HG02884 (cell line): ENCODE measurements at regions not wholly inside any gene's neighbourhood (a gene's known extent, or its start where the extent isn't known, plus 50 kb on each side); places are given as distances from the start of the nearest gene placed in this dataset.

ENCODE experiments used
- ATAC-seq: cut with Tn5 transposase; IDR thresholded peaks from one replicate; pipeline ENCODE4 v1.9.1; 2021; ENCODE audit warnings: mild to moderate bottlenecking, moderate library complexity; ENCODE audit not compliant: unreplicated experiment

DNA sequence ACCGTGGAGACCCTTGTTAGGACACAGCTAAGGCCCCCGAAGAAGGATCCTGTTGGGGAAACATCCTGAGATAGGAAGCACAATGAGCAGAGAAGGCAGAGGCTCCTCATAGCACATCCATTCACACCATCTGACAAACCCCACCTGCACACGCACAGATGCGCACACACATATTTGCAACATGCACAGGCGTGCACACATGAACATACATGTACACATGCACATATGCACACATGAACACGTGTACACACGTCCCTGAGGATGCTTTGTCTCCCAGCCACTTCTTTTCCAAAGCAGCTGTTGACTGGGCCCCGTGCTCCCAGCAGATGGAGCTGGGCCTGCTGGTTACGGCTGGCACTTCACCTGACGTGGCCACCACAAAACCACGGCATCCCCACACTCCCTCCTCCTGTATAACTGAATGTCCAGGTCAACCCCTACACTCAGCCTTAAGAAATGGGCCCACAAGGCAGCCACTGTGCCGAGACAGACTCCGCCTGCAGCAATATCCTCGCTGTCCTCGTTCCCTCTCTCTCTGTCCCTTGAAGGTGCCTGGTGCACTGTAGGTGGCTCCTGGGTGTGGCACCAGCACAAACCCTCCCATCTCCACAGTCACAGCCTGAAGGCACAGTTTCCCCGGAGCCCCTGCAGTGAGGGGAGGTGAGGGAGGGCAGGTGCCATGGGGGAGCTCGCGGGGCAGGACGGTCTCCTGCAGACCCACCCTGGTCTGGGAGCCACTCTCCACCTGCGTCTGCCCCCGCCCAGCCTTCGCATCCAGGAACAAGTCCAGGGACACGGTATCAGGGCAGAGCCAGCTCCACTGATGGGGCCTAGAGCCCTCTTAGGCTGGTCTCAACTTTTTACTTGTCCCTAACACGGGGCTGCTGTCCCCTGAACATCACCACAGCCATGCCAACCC, 183.0 kb downstream of the RBFOX3 start:
- no peak for ATAC-seq

GRCh38 chr17:79425686-79426085, 185.2 kb downstream of the RBFOX3 start:
- no peak for ATAC-seq

DNA sequence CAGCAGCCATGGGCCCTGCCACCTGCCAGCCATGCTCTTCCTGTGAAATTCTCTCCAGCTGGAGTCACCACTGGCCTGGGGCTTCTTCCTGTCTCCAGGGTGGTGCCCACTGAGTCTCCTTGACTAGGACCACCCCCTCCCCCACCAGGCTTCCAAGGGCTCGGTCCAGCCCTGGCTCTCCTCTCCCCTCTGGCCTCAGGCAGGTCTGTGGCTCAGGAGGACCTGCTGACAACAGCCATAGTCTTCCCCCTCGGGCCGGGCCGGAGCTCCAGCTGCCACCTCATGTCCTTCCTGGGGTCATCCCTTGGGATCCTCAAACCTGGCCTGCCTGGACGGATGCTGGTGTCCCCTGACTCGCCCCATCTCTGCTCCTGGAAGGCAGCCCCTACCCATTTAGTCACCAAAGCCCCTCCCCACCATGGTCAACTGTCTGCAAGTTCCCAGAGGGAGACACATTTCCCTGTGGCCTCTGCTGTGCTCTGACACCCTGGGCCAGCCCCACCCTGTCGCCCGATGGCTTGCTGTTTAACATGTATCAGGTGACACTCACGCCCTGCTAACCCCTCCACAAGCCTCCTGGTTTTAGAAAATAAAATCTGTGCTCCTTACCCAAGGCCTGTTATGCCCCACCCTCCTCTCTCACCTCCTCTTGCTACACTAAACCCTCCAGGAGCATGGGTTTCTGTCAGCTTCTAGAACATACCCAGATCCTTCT, 186.2 kb downstream of the RBFOX3 start:
- ATAC-seq, result no peak

DNA sequence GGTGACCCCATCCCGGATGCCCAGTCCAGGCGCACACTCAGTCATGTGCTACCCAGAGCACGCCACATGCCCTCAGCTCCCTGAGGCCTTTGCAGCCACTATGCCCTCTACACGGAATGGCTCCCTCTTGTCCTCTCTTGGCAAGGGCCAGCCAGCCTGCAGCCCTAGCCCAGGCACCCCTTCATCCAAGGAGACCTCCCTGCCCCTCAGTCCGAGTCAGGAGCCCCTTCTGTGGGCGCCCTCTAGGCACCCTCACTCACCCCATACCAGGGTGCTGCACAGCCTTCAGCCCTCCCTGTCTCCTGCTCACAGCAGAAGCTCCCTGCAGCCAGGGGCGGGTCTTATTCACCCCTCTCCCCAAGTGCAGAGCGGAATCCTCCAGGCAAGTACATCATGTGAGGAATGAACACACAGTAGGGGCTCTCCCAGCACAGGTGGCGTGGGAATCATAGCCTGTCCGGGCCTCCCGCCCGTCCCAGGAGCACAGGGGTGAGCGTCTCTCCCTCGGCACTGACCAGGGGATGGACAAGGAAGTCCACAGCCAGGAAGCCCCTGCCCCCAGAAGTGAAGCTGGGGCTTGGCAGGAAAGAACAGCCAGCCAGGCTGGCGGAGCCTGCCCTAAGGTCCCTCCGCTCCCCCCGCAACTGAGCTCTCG, 186.9 kb downstream of the RBFOX3 start:
- no peak for ATAC-seq

- no peak for ATAC-seq
Measured at GRCh38 chr17:79422236-79422635, 188.6 kb downstream of the RBFOX3 start.

DNA sequence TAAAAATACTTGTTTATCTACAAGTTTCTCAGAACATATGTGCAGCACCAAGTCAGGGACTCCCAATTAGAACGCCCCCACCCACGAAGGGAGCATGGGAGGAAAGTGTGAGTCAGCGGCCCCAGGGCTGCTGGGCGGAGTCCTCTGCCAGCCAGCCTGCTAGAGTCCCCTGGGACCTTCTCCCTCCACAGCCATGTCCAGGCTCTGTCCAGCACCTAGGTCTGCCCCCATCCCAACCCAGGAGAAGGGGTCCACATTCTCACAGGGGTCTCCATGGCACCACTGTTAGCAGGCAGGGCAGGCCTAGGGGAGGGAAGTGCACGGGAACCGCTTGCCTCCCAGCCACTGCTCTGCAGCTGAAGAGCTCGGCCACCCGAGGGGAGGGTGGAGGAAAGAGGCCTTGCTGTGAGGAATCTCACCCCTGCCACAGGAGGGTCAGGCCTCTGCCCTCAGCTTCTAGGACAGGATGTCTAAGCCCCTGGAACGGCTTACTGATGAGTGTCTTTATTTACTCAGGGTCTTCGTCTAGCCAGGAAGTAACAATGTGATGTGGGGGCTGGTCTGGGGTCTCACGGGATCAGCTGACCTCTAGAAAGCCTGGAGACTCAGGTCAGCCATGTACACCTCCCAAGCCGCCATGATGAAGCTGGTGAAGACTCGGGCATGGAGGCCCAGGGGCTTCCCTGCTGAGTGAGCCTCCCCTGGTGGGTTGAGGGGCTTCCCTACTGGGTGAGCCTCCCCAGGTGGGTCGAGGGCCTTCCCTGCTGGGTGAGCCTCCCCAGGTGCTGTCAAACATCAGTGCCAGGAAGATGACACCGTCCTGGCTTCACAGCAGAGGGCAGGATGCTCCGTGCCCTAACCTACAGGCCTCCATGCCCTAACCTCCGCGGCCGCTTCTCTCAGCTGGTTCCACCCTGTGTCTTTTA, 190.3 kb downstream of the RBFOX3 start:
- no peak for ATAC-seq

- no peak for ATAC-seq
Measured at GRCh38 chr17:79417476-79417988, 193.3 kb downstream of the RBFOX3 start.

DNA sequence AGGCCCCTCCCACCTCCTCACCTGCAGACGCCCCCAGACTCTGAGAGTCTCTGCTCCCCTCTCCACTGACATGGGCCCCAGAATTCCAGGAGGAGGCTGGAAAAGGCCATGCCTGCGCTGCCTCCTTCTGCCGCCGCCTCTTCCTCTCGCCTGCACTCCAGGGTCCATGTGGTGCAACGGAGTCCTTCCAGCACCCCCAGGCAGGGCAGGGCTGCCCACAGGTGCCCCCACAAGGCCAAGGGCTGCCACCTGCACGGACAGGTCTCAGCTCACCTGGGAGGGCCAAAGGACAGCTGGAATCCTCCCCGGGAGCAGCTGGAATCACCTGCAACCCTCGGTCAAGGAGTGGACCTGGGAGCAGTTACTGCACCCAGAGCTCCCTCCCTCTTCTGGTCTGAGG, 194.9 kb downstream of the RBFOX3 start:
- no peak for ATAC-seq

- ATAC-seq, result no peak
Measured at GRCh38 chr17:79415365-79415764, 195.5 kb downstream of the RBFOX3 start.

- no peak for ATAC-seq
Measured at GRCh38 chr17:79414793-79415211, 196.0 kb downstream of the RBFOX3 start.

GRCh38 chr17:79414063-79414792, 196.6 kb downstream of the RBFOX3 start:
- no peak for ATAC-seq

- no peak for ATAC-seq
Measured at GRCh38 chr17:79413611-79414010, 197.2 kb downstream of the RBFOX3 start.

DNA sequence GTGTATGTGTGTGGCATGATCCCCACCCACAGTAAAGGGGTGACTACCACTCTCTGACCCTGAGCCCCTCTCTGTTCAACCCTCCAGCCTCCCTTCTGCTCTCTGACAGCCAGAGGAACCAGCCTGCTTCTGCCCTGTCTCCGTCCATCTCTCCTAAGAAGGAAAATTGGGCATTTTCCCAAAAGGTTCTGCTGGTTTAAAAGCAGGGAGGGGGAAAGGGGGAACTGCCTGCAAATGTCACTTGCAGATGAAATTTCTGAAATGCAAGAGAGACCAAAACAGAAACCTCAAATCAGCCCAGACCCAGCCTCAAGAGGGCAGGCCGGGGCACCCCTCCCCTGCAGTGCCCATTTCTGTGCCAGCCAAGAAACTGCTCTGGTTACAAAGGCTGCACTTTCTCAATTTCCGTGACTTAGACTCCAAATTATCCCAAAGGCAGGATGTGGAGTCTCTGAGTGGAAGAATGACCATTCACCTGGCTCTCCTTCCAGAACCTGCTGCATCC, 197.9 kb downstream of the RBFOX3 start:
- no peak for ATAC-seq

DNA sequence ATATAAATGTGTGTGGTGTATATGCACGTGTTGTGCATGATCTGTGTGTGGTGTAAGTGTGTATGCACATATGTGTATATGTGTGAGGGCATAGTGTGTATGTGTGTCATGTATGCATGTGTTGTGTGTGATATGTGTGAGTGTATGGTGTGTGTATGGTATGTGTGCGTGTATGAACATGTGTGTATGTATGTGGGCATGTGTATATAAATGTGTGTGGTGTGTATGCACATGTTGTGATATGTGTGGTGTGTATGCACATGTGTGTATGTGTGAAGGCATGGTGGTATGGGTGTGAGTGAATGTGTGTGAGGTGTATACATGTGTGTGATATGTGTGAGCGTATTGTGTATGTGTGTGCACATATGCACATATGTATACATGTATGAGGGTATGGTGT, 198.7 kb downstream of the RBFOX3 start:
- ATAC-seq, result no peak

DNA sequence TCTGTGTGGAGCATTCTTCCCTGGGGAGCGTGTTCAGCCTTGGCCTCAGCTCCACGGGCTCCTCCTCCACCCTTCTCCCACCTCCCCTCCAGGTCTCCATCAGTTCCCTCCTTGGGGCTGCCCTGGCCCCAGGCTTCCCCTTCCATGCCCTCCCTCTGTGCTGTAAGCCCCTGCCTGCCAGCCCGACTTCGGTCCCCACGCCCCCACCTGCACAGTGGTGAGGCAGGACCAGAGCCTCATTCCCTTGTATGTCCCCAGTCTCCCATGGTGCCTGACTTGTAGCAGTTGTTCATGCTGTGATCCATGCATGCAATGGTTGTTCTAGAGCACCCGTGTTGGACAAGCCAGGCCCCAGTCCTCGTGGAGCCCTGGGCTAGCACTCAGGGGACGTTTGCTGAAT, 199.4 kb downstream of the RBFOX3 start:
- no peak for ATAC-seq

- ATAC-seq, result no peak
Measured at GRCh38 chr17:79410681-79411080, 200.2 kb downstream of the RBFOX3 start.

DNA sequence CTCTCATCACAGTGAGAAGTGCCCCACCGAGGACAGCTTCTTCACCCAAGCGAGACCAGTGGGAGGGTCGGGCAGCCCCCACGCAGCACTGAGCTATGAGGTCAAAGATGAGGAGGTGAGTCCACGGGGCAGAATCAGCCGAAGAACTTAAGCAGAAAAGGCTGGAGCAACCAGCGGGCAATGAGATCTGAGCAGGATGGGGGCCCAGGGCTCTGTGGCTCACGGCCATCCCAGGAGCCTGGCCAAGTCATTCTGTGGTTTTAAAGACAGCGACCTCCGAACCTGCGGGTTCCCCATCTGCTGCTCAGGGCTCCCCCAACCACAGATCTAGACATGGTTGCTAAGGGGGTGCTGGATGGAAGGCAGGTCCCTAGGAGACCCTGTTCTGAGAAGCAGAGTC, 202.6 kb downstream of the RBFOX3 start:
- ATAC-seq, result no peak

DNA sequence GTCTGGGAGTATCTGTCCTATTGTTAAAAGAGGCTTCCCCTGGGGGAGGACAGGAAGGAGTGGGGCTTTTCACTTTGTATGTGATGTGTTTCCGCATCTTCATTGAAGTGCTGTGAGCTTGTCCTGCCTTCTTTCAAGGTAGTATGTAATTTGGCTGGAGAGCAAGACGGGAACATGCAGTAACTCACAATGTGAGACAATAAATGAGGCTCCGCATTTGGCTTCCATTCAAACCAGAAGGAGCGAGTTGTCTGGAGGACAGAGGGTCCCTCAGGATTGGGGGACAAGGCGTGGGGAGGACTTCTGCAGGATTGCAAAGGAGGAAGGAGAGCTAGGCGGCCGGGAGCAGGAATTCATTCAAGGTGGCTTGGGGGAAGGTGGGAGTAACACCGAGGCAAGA, 203.5 kb downstream of the RBFOX3 start:
- no peak for ATAC-seq

DNA sequence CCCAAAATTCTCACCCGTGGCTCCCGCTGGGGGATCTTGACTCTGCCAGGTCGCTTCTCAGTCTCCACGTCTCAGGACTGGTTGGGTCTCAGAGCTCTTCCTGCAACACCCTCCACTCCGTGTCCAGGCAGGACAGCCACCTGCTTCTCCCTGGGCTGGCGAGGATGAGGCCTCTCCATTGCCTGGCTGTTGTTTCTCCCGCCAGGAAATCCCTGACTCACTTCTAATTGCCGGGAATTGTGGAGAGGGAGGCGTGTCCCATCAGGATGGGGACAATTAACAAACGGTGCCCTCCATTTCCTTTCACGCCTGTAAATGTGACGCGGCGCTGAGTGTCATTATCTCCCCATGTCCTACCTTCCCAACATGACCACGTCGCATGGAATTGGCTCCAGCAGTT, 204.5 kb downstream of the RBFOX3 start:
- ATAC-seq, result no peak

GRCh38 chr17:79405823-79406222, 205.0 kb downstream of the RBFOX3 start:
- ATAC-seq, result no peak
